SH-SY5Y (cell line): ENCODE measurements at regions not wholly inside any gene's neighbourhood (a gene's known extent, or its start where the extent isn't known, plus 50 kb on each side); places are given as distances from the start of the nearest gene placed in this dataset.

Experiments used
- GATA2 ChIP-seq: IDR thresholded peaks from 2 replicates; pipeline ENCODE4 v1.6.1; 2011; ENCODE audit warnings: mild to moderate bottlenecking, low read depth, low read length
- GATA3 ChIP-seq: IDR thresholded peaks from 2 replicates; pipeline ENCODE4 v1.6.1; 2011; ENCODE audit warnings: low read depth, mild to moderate bottlenecking, low read length, moderate library complexity

- no peak for TF ChIP-seq GATA3
- no peak for TF ChIP-seq GATA2
These were observed 51.3 kb upstream of the CXADR start for GRCh38 chr21:17461582-17461981.
